Type B pancreatic cell (in vitro differentiated cells): ENCODE measurements at regions not wholly inside any gene's neighbourhood (a gene's known extent, or its start where the extent isn't known, plus 50 kb on each side); places are given as distances from the start of the nearest gene placed in this dataset.

Experiments
- DNase-seq: peaks from one replicate; pipeline ENCODE4 v3.0.0; 2021; ENCODE audit warnings: mixed read lengths; ENCODE audit not compliant: unreplicated experiment; ENCODE audit errors: extremely low spot score
- H3K27ac Mint-ChIP-seq: 2 replicates; pipeline ENCODE4 v1.8.0; 2021; ENCODE audit warnings: mild to moderate bottlenecking, mixed read lengths
- H3K27me3 Mint-ChIP-seq: 2 replicates; pipeline ENCODE4 v1.8.0; 2021; ENCODE audit warnings: mixed read lengths
- H3K36me3 Mint-ChIP-seq: 2 replicates; pipeline ENCODE4 v1.8.0; 2021; ENCODE audit warnings: mixed read lengths
- H3K4me1 Mint-ChIP-seq: one replicate; pipeline ENCODE4 v1.8.0; 2021; ENCODE audit warnings: mixed read lengths; ENCODE audit not compliant: unreplicated experiment
- H3K4me3 Mint-ChIP-seq: 2 replicates; pipeline ENCODE4 v1.8.0; 2021; ENCODE audit warnings: mild to moderate bottlenecking, mixed read lengths
- H3K9me3 Mint-ChIP-seq: 2 replicates; pipeline ENCODE4 v1.8.0; 2021; ENCODE audit warnings: mixed read lengths
- CTCF ChIP-seq: fragments of 200-600 bp; sonication (generic); conservative IDR thresholded peaks from 2 replicates; pipeline ENCODE4 v1.5.0; 2021; ENCODE audit warnings: antibody characterized with exemption, mild to moderate bottlenecking

GRCh38 chr14:22332686-22333421 lies 256.2 kb downstream of the DAD1 start:
- Mint-ChIP-seq H3K9me3 (peaks cover 9% of the 10 kb centered on the region), H3K36me3 (no peaks in the 10 kb centered on the region), H3K27me3 (no peaks in the 10 kb centered on the region)

GRCh38 chr14:22329371-22329770 lies 259.7 kb downstream of the DAD1 start:
- Mint-ChIP-seq H3K36me3 (peaks cover 5% of the 10 kb centered on the region), H3K4me3 (no peak overlapping the region), H3K4me1 (peaks cover 18% of the 10 kb centered on the region), H3K27ac (no peak overlapping the region), H3K9me3 (peaks cover 14% of the 10 kb centered on the region), H3K27me3 (peaks cover 3% of the 10 kb centered on the region)
- no peak for DNase-seq
- TF ChIP-seq CTCF = no peak

More at GRCh38 chr14:22332686-22333421, 256.2 kb downstream of the DAD1 start:
- Mint-ChIP-seq H3K4me3 (no peak overlapping the region), H3K27ac (peak overlapping the region; percentile 16), H3K4me1 (peaks cover 26% of the 10 kb centered on the region)
- TF ChIP-seq CTCF = no peak
- no peak for DNase-seq

GRCh38 chr14:22325676-22326400 lies 263.2 kb downstream of the DAD1 start:
- H3K9me3 Mint-ChIP-seq = peaks cover 14% of the 10 kb centered on the region

GRCh38 chr14:22320362-22320750 lies 268.7 kb downstream of the DAD1 start:
- no peaks in the 10 kb centered on the region for H3K36me3 Mint-ChIP-seq
- no peak overlapping the region for H3K4me3 Mint-ChIP-seq
- no peaks in the 10 kb centered on the region for H3K4me1 Mint-ChIP-seq
- no peak overlapping the region for H3K27ac Mint-ChIP-seq
- H3K9me3 Mint-ChIP-seq = no peaks in the 10 kb centered on the region
- peaks cover 14% of the 10 kb centered on the region for H3K27me3 Mint-ChIP-seq
- DNase-seq = no peak
- no peak for TF ChIP-seq CTCF

More at GRCh38 chr14:22325676-22326400, 263.2 kb downstream of the DAD1 start:
- Mint-ChIP-seq H3K4me1 (no peaks in the 10 kb centered on the region), H3K4me3 (no peak overlapping the region), H3K36me3 (peaks cover 5% of the 10 kb centered on the region), H3K27me3 (peaks cover 11% of the 10 kb centered on the region), H3K27ac (no peak overlapping the region)
- no peak for TF ChIP-seq CTCF
- no peak for DNase-seq

GRCh38 chr14:22319526-22320361 lies 269.3 kb downstream of the DAD1 start:
- peak; percentile 81 for TF ChIP-seq CTCF
- no peak overlapping the region for H3K27ac Mint-ChIP-seq
- H3K4me3 Mint-ChIP-seq = no peak overlapping the region
- no peak for DNase-seq
- H3K36me3 Mint-ChIP-seq = no peaks in the 10 kb centered on the region
- H3K4me1 Mint-ChIP-seq = no peaks in the 10 kb centered on the region
- peaks cover 14% of the 10 kb centered on the region for H3K27me3 Mint-ChIP-seq
- H3K9me3 Mint-ChIP-seq = no peaks in the 10 kb centered on the region
